Thoracic aorta (tissue), 2 donors: ENCODE measurements at regions not wholly inside any gene's neighbourhood (a gene's known extent, or its start where the extent isn't known, plus 50 kb on each side); places are given as distances from the start of the nearest gene placed in this dataset.
"Not testable (repeated sequence)": the region's sequence is repeated elsewhere in the genome, so short reads cannot be mapped to it uniquely, and the experiment has no call there.

Experiments used
- ATAC-seq: fragments of 150-250 bp; one replicate; pipeline ENCODE4 v1.8.0; 2017; ENCODE audit warnings: low read depth; ENCODE audit not compliant: insufficient number of reproducible peaks, low FRiP score
- DNase-seq: peaks from one replicate; pipeline ENCODE4 v3.0.0-alpha.2; 2020; ENCODE audit warnings: low spot score
- H3K27ac ChIP-seq, 2 donors: fragments of 200-600 bp; sonication (generic); 1 replicate in 1 of 2; 2 replicates in 1 of 2; pipeline ENCODE4 v1.5.1; 2016; ENCODE audit warnings: mild to moderate bottlenecking in 2 of 2, moderate library complexity in 2 of 2
- H3K27me3 ChIP-seq: fragments of 200-600 bp; sonication (generic); replicated peaks from 2 replicates; pipeline ENCODE4 v1.6.0; 2016; ENCODE audit warnings: mild to moderate bottlenecking; ENCODE audit not compliant: insufficient read depth
- H3K36me3 ChIP-seq: fragments of 200-600 bp; sonication (generic); one replicate; pipeline ENCODE4 v1.5.1; 2016
- H3K4me1 ChIP-seq, 2 donors: fragments of 200-600 bp; sonication (generic); 1 replicate in 1 of 2; 2 replicates in 1 of 2; pipeline versions ENCODE4 v1.5.1 to v1.6.0; 2016; ENCODE audit warnings: low read depth in 2 of 2, mild to moderate bottlenecking in 1 of 2; ENCODE audit not compliant: control insufficient read depth in 1 of 2
- H3K4me3 ChIP-seq: fragments of 200-600 bp; sonication (generic); 2 replicates; pipeline ENCODE4 v1.5.1; 2016; ENCODE audit warnings: mild to moderate bottlenecking
- H3K9me3 ChIP-seq: fragments of 200-600 bp; sonication (generic); 2 replicates; pipeline ENCODE4 v1.5.1; 2016
- TF ChIP-seq, protein P1 (sequence below): fragments of 200-600 bp; sonication (generic); IDR thresholded peaks from one replicate; pipeline ENCODE4 v1.5.1; 2019; ENCODE audit warnings: antibody characterized with exemption

DNA sequence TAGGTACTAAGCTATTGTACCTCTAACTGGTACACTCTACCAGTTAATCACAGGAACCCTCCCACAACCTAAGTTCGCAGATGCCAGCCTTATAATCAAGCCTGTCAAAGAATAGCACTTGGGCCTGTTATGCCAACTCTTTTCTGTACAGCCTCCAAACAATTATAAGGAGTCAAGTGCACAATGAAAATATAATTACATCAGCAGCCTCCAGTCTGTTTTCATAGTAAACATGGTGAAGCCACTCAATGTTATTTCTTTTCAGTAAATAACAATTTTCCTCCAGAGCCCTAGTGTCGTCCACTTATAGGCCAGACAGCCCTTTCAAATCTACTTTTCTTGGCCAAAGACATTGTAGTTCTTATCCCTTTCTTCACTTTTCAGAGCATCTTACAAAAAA is 82.7 kb upstream of the CARMIL1 start:
- peaks cover 18 to 46% of the 10 kb centered on the region in 2 donors for H3K4me1 ChIP-seq
- peak overlapping the region in 1 of 2 donors; percentile 39 for H3K27ac ChIP-seq
- TF ChIP-seq, protein P1, sequence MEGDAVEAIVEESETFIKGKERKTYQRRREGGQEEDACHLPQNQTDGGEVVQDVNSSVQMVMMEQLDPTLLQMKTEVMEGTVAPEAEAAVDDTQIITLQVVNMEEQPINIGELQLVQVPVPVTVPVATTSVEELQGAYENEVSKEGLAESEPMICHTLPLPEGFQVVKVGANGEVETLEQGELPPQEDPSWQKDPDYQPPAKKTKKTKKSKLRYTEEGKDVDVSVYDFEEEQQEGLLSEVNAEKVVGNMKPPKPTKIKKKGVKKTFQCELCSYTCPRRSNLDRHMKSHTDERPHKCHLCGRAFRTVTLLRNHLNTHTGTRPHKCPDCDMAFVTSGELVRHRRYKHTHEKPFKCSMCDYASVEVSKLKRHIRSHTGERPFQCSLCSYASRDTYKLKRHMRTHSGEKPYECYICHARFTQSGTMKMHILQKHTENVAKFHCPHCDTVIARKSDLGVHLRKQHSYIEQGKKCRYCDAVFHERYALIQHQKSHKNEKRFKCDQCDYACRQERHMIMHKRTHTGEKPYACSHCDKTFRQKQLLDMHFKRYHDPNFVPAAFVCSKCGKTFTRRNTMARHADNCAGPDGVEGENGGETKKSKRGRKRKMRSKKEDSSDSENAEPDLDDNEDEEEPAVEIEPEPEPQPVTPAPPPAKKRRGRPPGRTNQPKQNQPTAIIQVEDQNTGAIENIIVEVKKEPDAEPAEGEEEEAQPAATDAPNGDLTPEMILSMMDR: no peak
- DNase-seq (no peak), ATAC-seq (no peak)
- no peaks in the 10 kb centered on the region for H3K36me3 ChIP-seq
- H3K27me3 ChIP-seq: no peaks in the 10 kb centered on the region
- H3K4me3 ChIP-seq: no peak overlapping the region
- no peaks in the 10 kb centered on the region for H3K9me3 ChIP-seq

DNA sequence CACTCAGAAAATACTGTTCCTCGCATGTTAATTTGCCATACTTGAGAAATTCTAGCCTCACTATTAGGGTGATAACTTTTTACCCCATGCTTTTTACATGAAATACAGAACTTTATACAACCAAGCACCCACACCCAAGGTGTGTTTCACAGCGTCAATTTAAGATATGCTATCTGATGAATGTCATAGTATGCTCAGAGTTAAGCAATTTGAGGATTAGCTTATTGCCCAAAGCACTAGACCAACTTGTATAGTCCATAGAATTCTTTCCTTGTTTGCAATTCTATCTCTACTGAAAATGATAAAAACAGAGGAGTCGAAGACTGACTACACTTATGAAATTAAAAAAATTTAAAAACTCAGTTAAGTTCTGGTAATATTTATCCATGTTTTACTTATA is 82.1 kb upstream of the CARMIL1 start:
- ATAC-seq: no peak
- peaks cover 19 to 45% of the 10 kb centered on the region in 2 donors for H3K4me1 ChIP-seq
- H3K27me3 ChIP-seq: no peaks in the 10 kb centered on the region
- no peaks in the 10 kb centered on the region for H3K36me3 ChIP-seq
- DNase-seq: no peak
- H3K9me3 ChIP-seq: no peaks in the 10 kb centered on the region
- H3K4me3 ChIP-seq: no peak overlapping the region
- TF ChIP-seq, protein P1: no peak
- H3K27ac ChIP-seq: no peak overlapping the region

DNA sequence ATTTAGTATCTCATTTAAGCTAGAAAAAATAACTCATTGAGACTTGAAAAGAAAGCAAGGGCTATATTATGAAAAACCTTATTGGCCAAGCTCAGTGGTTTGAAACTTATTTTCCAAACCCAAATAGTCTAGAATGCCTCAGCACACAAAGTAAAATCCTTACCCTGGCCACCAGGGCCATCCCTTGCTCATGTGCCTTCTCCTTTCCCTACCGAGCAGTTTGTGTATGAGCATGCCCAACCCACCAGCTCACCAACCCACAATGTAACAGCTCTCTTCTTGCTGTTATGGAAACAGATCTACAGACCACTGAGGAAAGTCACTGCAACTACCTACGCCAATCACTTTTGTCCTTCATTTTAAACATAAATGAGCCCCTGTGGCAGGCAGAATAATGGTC is 79.6 kb upstream of the CARMIL1 start:
- H3K4me1 ChIP-seq: peaks cover 11 to 33% of the 10 kb centered on the region in 2 donors
- H3K27ac ChIP-seq: no peak overlapping the region
- TF ChIP-seq, protein P1: no peak
- H3K9me3 ChIP-seq: no peaks in the 10 kb centered on the region
- no peak for ATAC-seq
- no peaks in the 10 kb centered on the region for H3K36me3 ChIP-seq
- no peak for DNase-seq
- no peaks in the 10 kb centered on the region for H3K27me3 ChIP-seq
- H3K4me3 ChIP-seq: no peak overlapping the region

DNA sequence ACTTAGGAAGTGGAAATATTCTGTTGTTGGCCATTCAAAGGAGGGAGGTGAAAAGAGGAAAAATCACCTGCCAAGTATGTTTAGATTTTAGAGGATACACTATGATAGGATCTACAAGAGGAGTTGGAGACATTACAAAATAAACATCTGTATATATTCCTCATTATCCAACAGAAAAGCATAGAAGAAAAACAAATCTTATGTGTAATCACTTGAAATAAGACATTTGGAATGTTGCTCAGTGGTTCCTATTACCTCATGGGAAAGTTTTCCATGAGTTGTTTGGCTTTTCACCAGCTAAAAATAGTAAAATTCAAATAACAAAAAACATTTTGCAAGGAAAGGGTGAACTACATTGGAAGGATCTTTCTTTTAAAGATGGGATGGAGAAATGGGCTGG is 76.7 kb upstream of the CARMIL1 start:
- TF ChIP-seq, protein P1: no peak
- peaks cover 5% of the 10 kb centered on the region for H3K9me3 ChIP-seq
- DNase-seq: no peak
- H3K27me3 ChIP-seq: no peaks in the 10 kb centered on the region
- H3K36me3 ChIP-seq: no peaks in the 10 kb centered on the region
- H3K4me1 ChIP-seq: peaks cover 10 to 15% of the 10 kb centered on the region in 2 donors
- peak; percentile 39 for ATAC-seq
- H3K27ac ChIP-seq: peak overlapping the region; percentile 29 to 39
- H3K4me3 ChIP-seq: no peak overlapping the region

DNA sequence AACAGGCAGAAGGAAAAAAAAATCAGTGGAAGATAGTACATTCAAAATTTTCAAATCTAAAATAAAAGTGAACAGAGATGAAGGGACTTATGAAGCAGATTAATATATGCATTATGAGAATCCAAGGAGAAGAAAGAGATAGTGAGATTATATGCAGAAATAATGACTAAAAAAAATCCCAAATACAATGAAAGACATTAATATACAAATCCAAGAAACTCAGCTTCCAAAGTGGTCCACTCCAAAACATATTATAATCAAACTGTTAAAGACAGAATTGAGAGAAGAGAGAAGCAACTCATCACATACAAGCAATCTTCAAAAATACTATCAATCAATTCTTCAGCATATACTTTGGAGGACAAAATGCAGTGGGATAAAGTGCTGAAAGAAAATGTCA is 73.5 kb upstream of the CARMIL1 start:
- Histone ChIP-seq H3K27ac (no peak overlapping the region), H3K9me3 (peaks cover 5% of the 10 kb centered on the region), H3K36me3 (no peaks in the 10 kb centered on the region), H3K27me3 (no peaks in the 10 kb centered on the region), H3K4me3 (no peak overlapping the region), H3K4me1 (peaks cover 10 to 15% of the 10 kb centered on the region in 2 donors)
- ATAC-seq (no peak), DNase-seq (no peak)
- TF ChIP-seq, protein P1: no peak

DNA sequence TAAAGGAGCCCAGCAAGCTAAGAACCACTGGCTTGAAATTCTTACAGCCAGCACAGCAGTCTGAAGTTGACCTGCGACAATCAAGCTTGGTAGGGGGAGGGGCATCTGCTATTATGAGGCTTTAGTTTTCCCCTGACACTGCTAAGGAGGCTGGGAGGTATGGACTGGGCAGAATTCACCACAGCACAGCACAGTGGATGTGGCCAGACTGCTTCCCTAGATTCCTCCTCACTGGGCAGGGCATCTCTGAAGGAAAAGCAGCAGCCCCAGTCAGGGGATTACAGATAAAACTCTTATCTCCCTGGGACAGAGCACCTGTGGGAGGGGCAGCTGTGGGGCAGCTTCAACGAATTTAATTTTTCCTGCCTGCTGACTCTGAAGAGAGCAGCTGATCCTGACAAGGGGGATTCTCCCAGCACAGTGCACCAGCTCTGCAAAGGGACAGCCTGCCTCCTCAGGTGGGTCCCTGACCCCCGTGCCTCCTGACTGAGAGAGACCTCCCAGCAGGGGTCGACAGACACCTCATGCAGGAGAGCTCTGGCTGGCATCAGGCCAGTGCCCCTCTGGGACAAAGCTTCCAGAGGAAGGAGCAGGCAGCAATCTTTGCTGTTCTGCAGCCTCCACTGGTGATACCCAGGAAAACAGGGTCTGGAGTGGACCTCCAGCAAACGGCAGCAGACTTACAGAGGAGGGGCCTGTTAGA is 71.6 kb upstream of the CARMIL1 start:
- not testable (repeated sequence) for H3K27ac ChIP-seq, ATAC-seq, DNase-seq, H3K4me1 ChIP-seq, H3K36me3 ChIP-seq, H3K27me3 ChIP-seq, H3K9me3 ChIP-seq, H3K4me3 ChIP-seq
